ENCODE measurements at regions not wholly inside any gene's neighbourhood (a gene's known extent, or its start where the extent isn't known, plus 50 kb on each side); places are given as distances from the start of the nearest gene placed in this dataset.

GRCh38 chr9:87086221-87086818, 139.0 kb upstream of the GAS1 start:
- no peak overlapping the region for H3K27ac ChIP-seq (ENCODE audit: low read depth, low read length)
- no peak overlapping the region for H3K4me3 ChIP-seq (ENCODE audit: low read depth, low read length)
- DNase-seq (ENCODE audit: low read depth, low spot score): no peak
- H3K27me3 ChIP-seq (ENCODE audit: control insufficient read depth, insufficient read depth, low read length): no peaks in the 10 kb centered on the region
- peaks cover 13% of the 10 kb centered on the region for H3K9me3 ChIP-seq (ENCODE audit: control insufficient read depth, insufficient read depth, low read length)
- no peak for TF ChIP-seq CTCF (IDR thresholded peaks at IDR 0.05; ENCODE audit: low read depth, low read length)
- ChIA-PET CTCF (no interaction called here), POLR2A (no interaction called here)

- no peaks in the 10 kb centered on the region for H3K27me3 ChIP-seq (ENCODE audit: control insufficient read depth, insufficient read depth, low read length)
- H3K4me3 ChIP-seq (ENCODE audit: low read depth, low read length): no peak overlapping the region
- H3K9me3 ChIP-seq (ENCODE audit: control insufficient read depth, insufficient read depth, low read length): peaks cover 13% of the 10 kb centered on the region
- ChIA-PET CTCF (no interaction called here), POLR2A (no interaction called here)
- no peak overlapping the region for H3K27ac ChIP-seq (ENCODE audit: low read depth, low read length)
- no peak for TF ChIP-seq CTCF (IDR thresholded peaks at IDR 0.05; ENCODE audit: low read depth, low read length)
- DNase-seq (ENCODE audit: low read depth, low spot score): no peak
These were observed 139.9 kb upstream of the GAS1 start for GRCh38 chr9:87087197-87087596.

GRCh38 chr9:87088192-87088591, 140.9 kb upstream of the GAS1 start:
- DNase-seq (ENCODE audit: low read depth, low spot score): no peak
- Histone ChIP-seq H3K9me3 (ENCODE audit: control insufficient read depth, insufficient read depth, low read length) (peaks cover 13% of the 10 kb centered on the region), H3K27me3 (ENCODE audit: control insufficient read depth, insufficient read depth, low read length) (no peaks in the 10 kb centered on the region), H3K27ac (ENCODE audit: low read depth, low read length) (no peak overlapping the region), H3K4me3 (ENCODE audit: low read depth, low read length) (no peak overlapping the region)
- POLR2A ChIA-PET: no interaction called here
- TF ChIP-seq CTCF (IDR thresholded peaks at IDR 0.05; ENCODE audit: low read depth, low read length): no peak
- CTCF ChIA-PET: no interaction called here

- CTCF ChIA-PET: no interaction called here
- POLR2A ChIA-PET: no interaction called here
- H3K27me3 ChIP-seq (ENCODE audit: control insufficient read depth, insufficient read depth, low read length): no peaks in the 10 kb centered on the region
- H3K4me3 ChIP-seq (ENCODE audit: low read depth, low read length): no peak overlapping the region
- H3K27ac ChIP-seq (ENCODE audit: low read depth, low read length): no peak overlapping the region
- no peak for DNase-seq (ENCODE audit: low read depth, low spot score)
- H3K9me3 ChIP-seq (ENCODE audit: control insufficient read depth, insufficient read depth, low read length): peaks cover 13% of the 10 kb centered on the region
- TF ChIP-seq CTCF (IDR thresholded peaks at IDR 0.05; ENCODE audit: low read depth, low read length): no peak
These were observed 141.5 kb upstream of the GAS1 start for GRCh38 chr9:87088621-87089365.

GRCh38 chr9:87089506-87089905, 142.2 kb upstream of the GAS1 start:
- Histone ChIP-seq H3K9me3 (ENCODE audit: control insufficient read depth, insufficient read depth, low read length) (peaks cover 7% of the 10 kb centered on the region), H3K4me3 (ENCODE audit: low read depth, low read length) (no peak overlapping the region), H3K27ac (ENCODE audit: low read depth, low read length) (no peak overlapping the region), H3K27me3 (ENCODE audit: control insufficient read depth, insufficient read depth, low read length) (no peaks in the 10 kb centered on the region)
- ChIA-PET POLR2A (no interaction called here), CTCF (no interaction called here)
- no peak for DNase-seq (ENCODE audit: low read depth, low spot score)
- TF ChIP-seq CTCF (IDR thresholded peaks at IDR 0.05; ENCODE audit: low read depth, low read length): no peak
